HEK293 (cell line): ENCODE measurements at regions not wholly inside any gene's neighbourhood (a gene's known extent, or its start where the extent isn't known, plus 50 kb on each side); places are given as distances from the start of the nearest gene placed in this dataset.

Source experiments
- OVOL3 ChIP-seq: fragments of 450-650 bp; formaldehyde crosslinking; IDR thresholded peaks from 2 replicates; pipeline ENCODE4 v1.5.1; 2016; ENCODE audit warnings: missing biosample characterization, missing genetic modification characterization
- SETDB1 ChIP-seq: IDR thresholded peaks from one replicate; pipeline ENCODE4 v1.6.1; 2017; ENCODE audit warnings: mild to moderate bottlenecking, low read length, moderate library complexity, mixed read lengths; ENCODE audit not compliant: insufficient read length
- ZNF174 ChIP-seq: fragments of 450-650 bp; formaldehyde crosslinking; IDR thresholded peaks from 2 replicates; pipeline ENCODE4 v1.5.0; 2017; ENCODE audit warnings: missing biosample characterization, mild to moderate bottlenecking, missing genetic modification characterization
- ZNF501 ChIP-seq: fragments of 450-650 bp; formaldehyde crosslinking; IDR thresholded peaks from 2 replicates; pipeline ENCODE4 v1.5.1; 2016; ENCODE audit warnings: missing biosample characterization, missing genetic modification characterization
- ZNF521 ChIP-seq: fragments of 450-650 bp; formaldehyde crosslinking; IDR thresholded peaks from 2 replicates; pipeline ENCODE4 v1.5.1; 2017; ENCODE audit warnings: missing biosample characterization, mild to moderate bottlenecking, missing genetic modification characterization
- ZNF626 ChIP-seq: fragments of 450-650 bp; sonication (Bioruptor Pico); formaldehyde crosslinking; IDR thresholded peaks from 2 replicates; pipeline ENCODE4 v1.5.1; 2018; ENCODE audit warnings: missing biosample characterization, missing genetic modification characterization, inconsistent platforms
- ZSCAN16 ChIP-seq: fragments of 450-650 bp; formaldehyde crosslinking; IDR thresholded peaks from 2 replicates; pipeline ENCODE4 v1.5.1; 2016; ENCODE audit warnings: missing biosample characterization, missing genetic modification characterization
- TF ChIP-seq, protein P1 (sequence below): fragments of 450-650 bp; formaldehyde crosslinking; IDR thresholded peaks from 2 replicates; pipeline ENCODE4 v1.5.1; 2016; ENCODE audit warnings: missing biosample characterization, missing genetic modification characterization
- TF ChIP-seq, protein P2 (sequence below): fragments of 450-650 bp; formaldehyde crosslinking; IDR thresholded peaks from 2 replicates; pipeline ENCODE4 v1.5.1; 2016; ENCODE audit warnings: missing biosample characterization, missing genetic modification characterization
- TF ChIP-seq, protein P3 (sequence below): fragments of 450-650 bp; formaldehyde crosslinking; optimal IDR thresholded peaks from 2 replicates; pipeline ENCODE3; 2016; ENCODE audit warnings: missing biosample characterization, mild to moderate bottlenecking, missing genetic modification characterization

DNA sequence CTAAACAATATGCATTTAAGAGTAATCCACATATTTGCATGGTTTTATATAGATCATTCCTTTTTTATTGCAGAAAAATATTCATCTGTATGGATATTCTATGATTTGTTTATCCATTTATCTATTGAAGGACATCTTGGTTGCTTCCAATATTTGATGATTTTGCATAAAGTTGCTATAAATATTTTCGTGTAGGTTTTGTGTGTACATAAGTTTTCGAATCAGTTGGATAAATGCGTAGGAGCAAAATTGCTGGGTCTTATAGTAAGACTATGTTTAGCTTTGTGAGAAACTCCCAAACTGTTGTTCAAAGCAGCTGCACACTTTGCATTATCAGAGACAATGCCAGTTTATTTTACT is 971.2 kb downstream of the DIPK2A start:
- TF ChIP-seq, protein P1, sequence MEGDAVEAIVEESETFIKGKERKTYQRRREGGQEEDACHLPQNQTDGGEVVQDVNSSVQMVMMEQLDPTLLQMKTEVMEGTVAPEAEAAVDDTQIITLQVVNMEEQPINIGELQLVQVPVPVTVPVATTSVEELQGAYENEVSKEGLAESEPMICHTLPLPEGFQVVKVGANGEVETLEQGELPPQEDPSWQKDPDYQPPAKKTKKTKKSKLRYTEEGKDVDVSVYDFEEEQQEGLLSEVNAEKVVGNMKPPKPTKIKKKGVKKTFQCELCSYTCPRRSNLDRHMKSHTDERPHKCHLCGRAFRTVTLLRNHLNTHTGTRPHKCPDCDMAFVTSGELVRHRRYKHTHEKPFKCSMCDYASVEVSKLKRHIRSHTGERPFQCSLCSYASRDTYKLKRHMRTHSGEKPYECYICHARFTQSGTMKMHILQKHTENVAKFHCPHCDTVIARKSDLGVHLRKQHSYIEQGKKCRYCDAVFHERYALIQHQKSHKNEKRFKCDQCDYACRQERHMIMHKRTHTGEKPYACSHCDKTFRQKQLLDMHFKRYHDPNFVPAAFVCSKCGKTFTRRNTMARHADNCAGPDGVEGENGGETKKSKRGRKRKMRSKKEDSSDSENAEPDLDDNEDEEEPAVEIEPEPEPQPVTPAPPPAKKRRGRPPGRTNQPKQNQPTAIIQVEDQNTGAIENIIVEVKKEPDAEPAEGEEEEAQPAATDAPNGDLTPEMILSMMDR (tag by site-specific recombination) = no peak
- no peak for TF ChIP-seq ZNF521 (tag by site-specific recombination)
- TF ChIP-seq ZNF626 (tag by site-specific recombination) = no peak
- no peak for TF ChIP-seq ZNF174 (tag by site-specific recombination)
- no peak for TF ChIP-seq OVOL3
- no peak for TF ChIP-seq SETDB1
- TF ChIP-seq, protein P2, sequence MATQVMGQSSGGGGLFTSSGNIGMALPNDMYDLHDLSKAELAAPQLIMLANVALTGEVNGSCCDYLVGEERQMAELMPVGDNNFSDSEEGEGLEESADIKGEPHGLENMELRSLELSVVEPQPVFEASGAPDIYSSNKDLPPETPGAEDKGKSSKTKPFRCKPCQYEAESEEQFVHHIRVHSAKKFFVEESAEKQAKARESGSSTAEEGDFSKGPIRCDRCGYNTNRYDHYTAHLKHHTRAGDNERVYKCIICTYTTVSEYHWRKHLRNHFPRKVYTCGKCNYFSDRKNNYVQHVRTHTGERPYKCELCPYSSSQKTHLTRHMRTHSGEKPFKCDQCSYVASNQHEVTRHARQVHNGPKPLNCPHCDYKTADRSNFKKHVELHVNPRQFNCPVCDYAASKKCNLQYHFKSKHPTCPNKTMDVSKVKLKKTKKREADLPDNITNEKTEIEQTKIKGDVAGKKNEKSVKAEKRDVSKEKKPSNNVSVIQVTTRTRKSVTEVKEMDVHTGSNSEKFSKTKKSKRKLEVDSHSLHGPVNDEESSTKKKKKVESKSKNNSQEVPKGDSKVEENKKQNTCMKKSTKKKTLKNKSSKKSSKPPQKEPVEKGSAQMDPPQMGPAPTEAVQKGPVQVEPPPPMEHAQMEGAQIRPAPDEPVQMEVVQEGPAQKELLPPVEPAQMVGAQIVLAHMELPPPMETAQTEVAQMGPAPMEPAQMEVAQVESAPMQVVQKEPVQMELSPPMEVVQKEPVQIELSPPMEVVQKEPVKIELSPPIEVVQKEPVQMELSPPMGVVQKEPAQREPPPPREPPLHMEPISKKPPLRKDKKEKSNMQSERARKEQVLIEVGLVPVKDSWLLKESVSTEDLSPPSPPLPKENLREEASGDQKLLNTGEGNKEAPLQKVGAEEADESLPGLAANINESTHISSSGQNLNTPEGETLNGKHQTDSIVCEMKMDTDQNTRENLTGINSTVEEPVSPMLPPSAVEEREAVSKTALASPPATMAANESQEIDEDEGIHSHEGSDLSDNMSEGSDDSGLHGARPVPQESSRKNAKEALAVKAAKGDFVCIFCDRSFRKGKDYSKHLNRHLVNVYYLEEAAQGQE = no peak
- TF ChIP-seq, protein P3, sequence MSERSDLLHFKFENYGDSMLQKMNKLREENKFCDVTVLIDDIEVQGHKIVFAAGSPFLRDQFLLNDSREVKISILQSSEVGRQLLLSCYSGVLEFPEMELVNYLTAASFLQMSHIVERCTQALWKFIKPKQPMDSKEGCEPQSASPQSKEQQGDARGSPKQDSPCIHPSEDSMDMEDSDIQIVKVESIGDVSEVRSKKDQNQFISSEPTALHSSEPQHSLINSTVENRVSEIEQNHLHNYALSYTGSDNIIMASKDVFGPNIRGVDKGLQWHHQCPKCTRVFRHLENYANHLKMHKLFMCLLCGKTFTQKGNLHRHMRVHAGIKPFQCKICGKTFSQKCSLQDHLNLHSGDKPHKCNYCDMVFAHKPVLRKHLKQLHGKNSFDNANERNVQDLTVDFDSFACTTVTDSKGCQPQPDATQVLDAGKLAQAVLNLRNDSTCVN (tag by site-specific recombination) = no peak
- TF ChIP-seq ZNF501 (tag by site-specific recombination) = no peak
- TF ChIP-seq ZSCAN16 = no peak
